GM20000 (cell line): ENCODE measurements at regions not wholly inside any gene's neighbourhood (a gene's known extent, or its start where the extent isn't known, plus 50 kb on each side); places are given as distances from the start of the nearest gene placed in this dataset.
A peak's percentile ranks its signal among the peaks of the same experiment; 100 is the strongest.

Experiments
- DNase-seq: peaks from one replicate; pipeline ENCODE4 v3.0.0; 2012; ENCODE audit warnings: low spot score
- TF ChIP-seq, protein P1 (sequence below): IDR thresholded peaks from 2 replicates; pipeline ENCODE4 v1.5.1; 2012; ENCODE audit warnings: mild to moderate bottlenecking, control low read depth; ENCODE audit errors: extremely low read depth, missing control alignments

DNA sequence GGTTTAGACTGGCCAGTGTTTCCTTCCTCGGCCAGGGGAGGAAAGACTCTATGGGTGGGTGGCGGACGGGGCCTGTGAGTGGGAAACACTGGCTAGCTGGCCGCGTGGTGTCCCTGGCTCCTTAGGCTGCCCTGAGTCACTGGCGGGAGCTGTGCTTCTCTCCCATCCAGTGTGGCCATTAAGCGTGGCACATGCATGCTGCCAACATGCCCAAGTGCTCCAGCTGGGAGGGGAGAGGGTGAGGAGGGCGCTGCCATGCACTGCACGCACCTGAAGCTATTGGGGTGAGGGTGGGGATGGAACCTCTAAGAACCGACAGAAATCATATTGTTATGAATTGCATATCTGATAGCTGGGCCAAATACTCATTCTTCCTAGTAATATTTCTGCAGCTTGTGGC lies 270.8 kb downstream of the CALCRL start:
- TF ChIP-seq, protein P1, sequence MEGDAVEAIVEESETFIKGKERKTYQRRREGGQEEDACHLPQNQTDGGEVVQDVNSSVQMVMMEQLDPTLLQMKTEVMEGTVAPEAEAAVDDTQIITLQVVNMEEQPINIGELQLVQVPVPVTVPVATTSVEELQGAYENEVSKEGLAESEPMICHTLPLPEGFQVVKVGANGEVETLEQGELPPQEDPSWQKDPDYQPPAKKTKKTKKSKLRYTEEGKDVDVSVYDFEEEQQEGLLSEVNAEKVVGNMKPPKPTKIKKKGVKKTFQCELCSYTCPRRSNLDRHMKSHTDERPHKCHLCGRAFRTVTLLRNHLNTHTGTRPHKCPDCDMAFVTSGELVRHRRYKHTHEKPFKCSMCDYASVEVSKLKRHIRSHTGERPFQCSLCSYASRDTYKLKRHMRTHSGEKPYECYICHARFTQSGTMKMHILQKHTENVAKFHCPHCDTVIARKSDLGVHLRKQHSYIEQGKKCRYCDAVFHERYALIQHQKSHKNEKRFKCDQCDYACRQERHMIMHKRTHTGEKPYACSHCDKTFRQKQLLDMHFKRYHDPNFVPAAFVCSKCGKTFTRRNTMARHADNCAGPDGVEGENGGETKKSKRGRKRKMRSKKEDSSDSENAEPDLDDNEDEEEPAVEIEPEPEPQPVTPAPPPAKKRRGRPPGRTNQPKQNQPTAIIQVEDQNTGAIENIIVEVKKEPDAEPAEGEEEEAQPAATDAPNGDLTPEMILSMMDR = no peak

DNA sequence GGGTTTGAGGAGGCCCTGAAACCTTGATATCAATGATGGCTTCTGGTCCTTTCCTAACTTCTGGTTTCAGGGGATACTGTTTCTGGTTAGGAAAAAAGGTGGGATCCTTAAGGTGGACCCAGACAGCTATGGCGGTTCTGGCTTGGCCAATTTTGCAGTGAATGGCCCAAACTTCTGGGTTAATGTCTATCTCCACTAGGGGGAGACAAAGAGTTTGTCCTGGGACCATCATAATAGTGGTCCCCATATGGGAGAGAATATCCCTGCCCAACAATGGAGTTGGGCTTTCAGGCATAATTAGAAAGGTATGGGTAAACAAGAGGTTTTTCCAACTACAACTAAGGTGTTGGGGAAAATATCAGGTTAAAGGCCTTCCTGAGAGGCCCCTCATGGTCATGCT lies 273.5 kb downstream of the CALCRL start:
- TF ChIP-seq, protein P1 = peak; percentile 19
- no peak for DNase-seq

More for the DNA sequence above, 270.8 kb downstream of the CALCRL start:
- no peak for DNase-seq

DNA sequence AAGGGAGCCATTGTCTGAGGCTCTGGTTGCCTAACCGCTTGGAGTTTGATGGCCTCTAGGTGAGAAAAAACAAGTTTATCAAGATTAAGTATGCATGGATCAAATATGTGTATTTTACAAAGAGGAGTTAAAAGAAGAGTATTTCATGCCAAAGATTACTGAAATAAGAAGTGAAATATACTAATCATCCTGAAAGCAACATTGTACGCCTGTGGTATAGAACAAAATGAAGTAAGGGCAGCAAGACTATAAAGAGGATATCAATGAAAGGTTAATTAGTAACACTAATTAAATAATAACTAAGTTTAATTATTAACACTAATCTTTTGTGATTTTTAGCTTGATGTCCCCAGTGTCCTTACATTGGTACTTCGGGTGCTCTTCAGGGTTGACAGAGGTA lies 276.7 kb downstream of the CALCRL start:
- TF ChIP-seq, protein P1 = no peak
- no peak for DNase-seq

DNA sequence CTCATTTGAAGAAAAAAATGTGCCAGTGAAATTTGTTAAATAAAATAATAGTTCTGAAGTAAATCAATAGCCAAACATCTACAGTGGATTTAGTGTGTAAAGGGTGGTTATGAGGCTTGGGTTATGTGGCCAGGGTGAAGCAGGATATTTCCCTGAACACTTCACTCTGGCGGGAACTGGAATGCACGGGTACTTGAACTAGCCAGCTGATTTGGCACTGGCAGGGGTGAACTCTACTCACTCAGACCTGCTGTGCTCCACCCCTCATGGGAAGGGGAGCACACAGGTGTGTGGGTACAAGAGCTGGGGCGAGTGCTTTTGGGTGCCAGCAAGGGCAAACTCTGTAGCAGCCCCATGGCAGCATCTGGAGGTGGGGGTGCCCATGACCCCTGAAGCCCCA lies 278.2 kb downstream of the CALCRL start:
- TF ChIP-seq, protein P1 = no peak
- no peak for DNase-seq

DNA sequence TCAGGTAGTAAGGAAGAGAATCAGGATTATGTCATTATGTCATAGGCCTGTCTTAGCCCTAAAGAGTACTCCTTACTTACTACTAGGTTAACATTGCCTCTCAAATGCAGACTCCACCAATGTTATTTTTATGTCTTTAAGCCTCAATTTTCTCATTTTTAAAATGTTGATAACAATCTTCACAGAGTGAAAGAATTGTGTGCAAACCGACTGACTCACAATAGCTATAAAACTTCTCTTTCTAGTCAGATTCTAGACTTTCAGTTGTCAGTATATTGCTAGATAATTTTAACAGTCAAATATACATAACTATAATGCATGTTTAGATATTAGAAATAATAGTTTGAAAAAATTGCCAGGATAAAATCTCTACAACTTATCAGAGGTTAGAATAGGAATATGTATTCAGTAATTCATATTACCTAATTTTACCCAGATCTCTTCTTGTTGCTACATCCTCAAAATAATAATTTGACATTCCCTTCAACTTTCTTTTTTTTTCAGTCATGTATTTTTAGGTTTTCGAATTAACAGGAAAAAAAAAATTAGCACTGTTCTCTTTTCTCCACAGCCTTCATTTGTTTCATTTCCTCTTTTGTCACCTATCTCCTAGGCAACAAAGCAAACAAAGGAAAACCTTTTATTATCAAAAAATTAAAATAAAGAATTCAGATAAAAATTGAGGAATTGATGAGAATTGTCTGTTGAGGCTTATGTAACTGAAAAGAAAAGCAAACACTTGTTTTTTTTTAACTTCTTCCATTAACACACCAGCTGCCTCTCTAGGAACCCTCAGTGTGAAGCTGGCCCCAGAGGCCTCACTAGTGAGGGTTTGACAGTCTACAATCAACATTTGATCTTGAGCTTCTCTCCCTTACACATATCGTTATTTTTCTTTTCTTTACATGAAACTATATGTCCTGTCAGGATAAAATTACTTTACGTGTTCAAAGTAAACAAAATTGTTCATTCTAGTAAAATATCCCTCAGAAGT lies 279.0 kb downstream of the CALCRL start:
- peak; percentile 23 for DNase-seq
- TF ChIP-seq, protein P1 = no peak

DNA sequence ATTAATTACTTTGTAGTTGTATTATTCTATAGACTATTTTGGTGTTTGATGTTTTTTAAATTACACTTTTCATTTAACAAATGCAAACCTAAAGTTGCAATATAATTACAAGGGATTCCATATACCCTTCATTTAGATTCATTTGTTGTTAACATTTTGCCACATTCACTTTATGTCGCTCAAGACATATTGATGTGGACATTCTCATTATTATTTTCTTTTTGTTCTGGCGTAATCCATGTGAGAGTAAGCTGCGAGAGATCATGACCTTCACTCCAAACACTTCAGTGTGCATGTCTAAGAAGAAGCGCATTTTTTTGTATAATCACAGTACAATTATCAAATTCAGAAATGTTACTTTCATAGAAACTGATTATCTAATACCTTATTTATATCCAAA lies 280.6 kb downstream of the CALCRL start:
- no peak for DNase-seq
- TF ChIP-seq, protein P1 = no peak

DNA sequence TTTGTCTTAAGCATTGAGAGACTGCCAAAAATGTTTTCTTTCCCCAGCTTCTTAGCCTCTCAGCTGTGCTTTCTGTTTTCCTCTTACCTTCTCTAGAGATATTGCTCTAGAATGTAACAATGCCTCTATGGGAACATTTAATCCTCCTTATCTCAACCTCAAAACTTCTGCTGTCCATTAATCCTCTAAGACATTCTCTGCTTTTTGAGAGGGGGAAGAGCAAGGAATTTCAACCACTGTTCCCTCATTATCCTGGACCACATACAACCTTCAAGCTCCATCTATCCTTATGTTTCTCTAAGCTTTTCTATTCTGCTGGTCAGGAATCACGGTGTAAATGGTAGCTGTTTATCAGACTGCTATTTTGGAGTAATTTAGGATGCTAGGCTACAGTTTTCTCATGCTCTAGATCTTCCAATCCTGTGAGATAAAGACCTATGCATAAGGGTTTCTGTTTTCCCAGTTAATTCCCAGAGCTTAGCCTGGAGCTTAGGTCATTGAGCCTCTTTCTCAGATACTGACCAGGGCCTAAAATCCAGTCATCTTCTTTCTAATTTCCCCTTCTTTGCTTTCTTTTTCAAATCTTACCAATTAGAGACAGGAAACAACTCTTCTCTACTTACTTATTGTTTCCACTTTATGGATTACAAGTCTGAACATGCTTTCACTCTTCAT lies 282.0 kb downstream of the CALCRL start:
- no peak for DNase-seq
- TF ChIP-seq, protein P1 = no peak
